Transverse colon (tissue), 4 donors: ENCODE measurements at regions not wholly inside any gene's neighbourhood (a gene's known extent, or its start where the extent isn't known, plus 50 kb on each side); places are given as distances from the start of the nearest gene placed in this dataset.

Experiments used
- DNase-seq: peaks from one replicate; pipeline ENCODE4 v3.0.0-alpha.2; 2019
- H3K27ac ChIP-seq, 4 donors: fragments of 200-600 bp; sonication (generic); 2 replicates each; pipeline ENCODE4 v1.5.1; 2016 to 2018; ENCODE audit warnings: inconsistent platforms in 4 of 4
- H3K27me3 ChIP-seq: fragments of 200-600 bp; sonication (generic); 2 replicates; pipeline ENCODE4 v1.5.1; 2017; ENCODE audit warnings: inconsistent platforms
- H3K36me3 ChIP-seq, 4 donors: fragments of 200-600 bp; sonication (generic); 2 replicates each; pipeline ENCODE4 v1.5.1; 2017 to 2019; ENCODE audit warnings: inconsistent platforms in 4 of 4
- H3K4me1 ChIP-seq, 4 donors: fragments of 200-600 bp; sonication (generic); 2 replicates each; pipeline ENCODE4 v1.5.1; 2017 to 2020; ENCODE audit warnings: inconsistent platforms in 4 of 4
- H3K4me3 ChIP-seq, 4 donors: fragments of 200-600 bp; sonication (generic); 1 replicate in 1 of 4; 2 replicates in 3 of 4; pipeline versions ENCODE4 v1.5.1 to v1.6.1; 2017 to 2019; ENCODE audit warnings: inconsistent platforms in 4 of 4
- H3K9me3 ChIP-seq, 2 donors: fragments of 200-600 bp; sonication (generic); 2 replicates each; pipeline ENCODE4 v1.5.1; 2017 to 2019; ENCODE audit warnings: inconsistent platforms in 2 of 2
- CTCF ChIP-seq, 5 experiments: fragments of 200-600 bp in 3 of 5; fragments of 450-650 bp in 2 of 5; sonication (generic) in 3 of 5; IDR thresholded peaks; 1 replicate in 2 of 5; 2 replicates in 3 of 5; pipeline ENCODE4 v1.5.1; 2016 to 2017; ENCODE audit warnings: antibody characterized with exemption in 5 of 5, inconsistent platforms in 3 of 5, mild to moderate bottlenecking in 2 of 5, moderate library complexity in 1 of 5
- EP300 ChIP-seq: sonication (generic); formaldehyde crosslinking; IDR thresholded peaks from one replicate; pipeline ENCODE4 v1.6.1; 2017; ENCODE audit warnings: antibody characterized with exemption, low read depth
- POLR2A ChIP-seq: fragments of 450-650 bp; IDR thresholded peaks from one replicate; pipeline ENCODE4 v1.6.1; 2016; ENCODE audit warnings: antibody characterized with exemption, mild to moderate bottlenecking, moderate library complexity
- POLR2AphosphoS5 ChIP-seq, 3 donors: sonication (generic); formaldehyde crosslinking; IDR thresholded peaks; one replicate each; pipeline ENCODE4 v1.6.1; 2016; ENCODE audit warnings: antibody characterized with exemption in 3 of 3
- WGBS, 2 donors: methylation state at CpG; one replicate each; pipeline ENCODE4 v1.1.5; 2018; ENCODE audit warnings: low coverage in 1 of 2; 5-methylcytosine and 5-hydroxymethylcytosine counted together
- in situ Hi-C, 4 donors: fragments of 200-750 bp; cut with MboI; loops; one replicate each; pipeline versions ENCODE4 v1.15.0 to v1.15.1; 2017; ENCODE audit warnings: low sequenced_read_pairs in 3 of 4, low pct_ligation_motif_present in 1 of 4, low pct_unique_long_range_greater_than_20kb in 1 of 4
- intact Hi-C: fragments of 100-400 bp; cut with DNase I; formaldehyde crosslinking; loops from one replicate; pipeline ENCODE4 v1.15.1; 2023; ENCODE audit warnings: low total_unique reads

GRCh38 chr9:18365651-18366050, 108.3 kb upstream of the ADAMTSL1 start:
- WGBS, 2 donors: 86 to 89% methylated on average over 4 to 6 of the region's 6 CpGs
- no peak overlapping the region for H3K27ac ChIP-seq
- H3K36me3 ChIP-seq: no peaks in the 10 kb centered on the region
- in situ Hi-C loops: no loop called here
- TF ChIP-seq CTCF (IDR thresholded peaks at IDR 0.05) (no peak), POLR2AphosphoS5 (IDR thresholded peaks at IDR 0.05) (no peak), EP300 (no peak), POLR2A (no peak)
- H3K27me3 ChIP-seq: no peaks in the 10 kb centered on the region
- H3K4me1 ChIP-seq: peaks cover 0 to 15% (median 2%) of the 10 kb centered on the region in 4 donors
- DNase-seq: no peak
- no peak overlapping the region for H3K4me3 ChIP-seq
- intact Hi-C loops: no loop called here
- H3K9me3 ChIP-seq: no peaks in the 10 kb centered on the region

GRCh38 chr9:18366184-18366583, 107.8 kb upstream of the ADAMTSL1 start:
- intact Hi-C loops (no loop called here), in situ Hi-C loops (no loop called here)
- H3K36me3 ChIP-seq: no peaks in the 10 kb centered on the region
- no peaks in the 10 kb centered on the region for H3K9me3 ChIP-seq
- no peak overlapping the region for H3K27ac ChIP-seq
- 54 to 64% methylated on average over 3 of the region's 3 CpGs for WGBS, 2 donors
- no peaks in the 10 kb centered on the region for H3K27me3 ChIP-seq
- no peak overlapping the region for H3K4me3 ChIP-seq
- DNase-seq: no peak
- no peak for TF ChIP-seq CTCF (IDR thresholded peaks at IDR 0.05)
- TF ChIP-seq POLR2AphosphoS5 (IDR thresholded peaks at IDR 0.05): no peak
- TF ChIP-seq EP300: no peak
- TF ChIP-seq POLR2A: no peak
- peaks cover 0 to 15% (median 2%) of the 10 kb centered on the region in 4 donors for H3K4me1 ChIP-seq

- Histone ChIP-seq H3K27me3 (no peaks in the 10 kb centered on the region), H3K4me1 (peaks cover 0 to 6% (median 2%) of the 10 kb centered on the region in 4 donors), H3K9me3 (no peaks in the 10 kb centered on the region), H3K4me3 (no peak overlapping the region), H3K27ac (no peak overlapping the region), H3K36me3 (no peaks in the 10 kb centered on the region)
- no peak for DNase-seq
- 81% methylated on average over 2 to 4 of the region's 4 CpGs for WGBS, 2 donors
- intact Hi-C loops: no loop called here
- no peak for TF ChIP-seq CTCF (IDR thresholded peaks at IDR 0.05)
- TF ChIP-seq POLR2AphosphoS5 (IDR thresholded peaks at IDR 0.05): no peak
- no peak for TF ChIP-seq EP300
- no peak for TF ChIP-seq POLR2A
- in situ Hi-C loops: no loop called here
Observed at GRCh38 chr9:18368206-18368605, 105.7 kb upstream of the ADAMTSL1 start.

- TF ChIP-seq CTCF (IDR thresholded peaks at IDR 0.05) (no peak), POLR2A (no peak), POLR2AphosphoS5 (IDR thresholded peaks at IDR 0.05) (no peak), EP300 (no peak)
- Histone ChIP-seq H3K27me3 (no peaks in the 10 kb centered on the region), H3K4me1 (no peaks in the 10 kb centered on the region), H3K9me3 (no peaks in the 10 kb centered on the region), H3K4me3 (no peak overlapping the region), H3K27ac (peak overlapping the region in 1 of 4 donors; percentile 72), H3K36me3 (no peaks in the 10 kb centered on the region)
- DNase-seq: no peak
- in situ Hi-C loops (no loop called here), intact Hi-C loops (no loop called here)
Observed at GRCh38 chr9:18371141-18371540, 102.8 kb upstream of the ADAMTSL1 start.
